ENCODE measurements at regions not wholly inside any gene's neighbourhood (a gene's known extent, or its start where the extent isn't known, plus 50 kb on each side); places are given as distances from the start of the nearest gene placed in this dataset.
"Not testable (repeated sequence)": the region's sequence is repeated elsewhere in the genome, so short reads cannot be mapped to it uniquely, and the experiment has no call there.

DNA sequence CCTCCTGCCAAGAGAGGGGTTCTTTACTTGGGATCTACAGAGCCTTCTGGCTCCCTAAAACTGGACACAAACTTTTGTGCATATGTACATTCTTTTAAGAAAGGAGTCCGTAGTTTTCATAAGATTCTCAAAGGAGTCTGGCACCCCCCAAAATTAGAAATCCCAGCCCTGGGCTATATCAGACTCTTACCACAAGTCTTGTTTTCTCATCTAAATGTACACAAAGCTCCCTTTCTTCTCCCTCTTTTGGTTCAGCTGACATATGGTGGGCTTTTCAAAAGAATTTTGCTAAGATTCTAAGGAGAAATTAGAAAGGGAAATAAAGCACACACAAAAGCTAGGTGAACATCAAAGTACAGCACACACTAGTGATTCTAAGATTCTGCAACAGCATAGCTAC is 114.4 kb downstream of the ENC1 start:
- DNase-seq (ENCODE audit: extremely low spot score) = no peak
- TF ChIP-seq, protein P1, sequence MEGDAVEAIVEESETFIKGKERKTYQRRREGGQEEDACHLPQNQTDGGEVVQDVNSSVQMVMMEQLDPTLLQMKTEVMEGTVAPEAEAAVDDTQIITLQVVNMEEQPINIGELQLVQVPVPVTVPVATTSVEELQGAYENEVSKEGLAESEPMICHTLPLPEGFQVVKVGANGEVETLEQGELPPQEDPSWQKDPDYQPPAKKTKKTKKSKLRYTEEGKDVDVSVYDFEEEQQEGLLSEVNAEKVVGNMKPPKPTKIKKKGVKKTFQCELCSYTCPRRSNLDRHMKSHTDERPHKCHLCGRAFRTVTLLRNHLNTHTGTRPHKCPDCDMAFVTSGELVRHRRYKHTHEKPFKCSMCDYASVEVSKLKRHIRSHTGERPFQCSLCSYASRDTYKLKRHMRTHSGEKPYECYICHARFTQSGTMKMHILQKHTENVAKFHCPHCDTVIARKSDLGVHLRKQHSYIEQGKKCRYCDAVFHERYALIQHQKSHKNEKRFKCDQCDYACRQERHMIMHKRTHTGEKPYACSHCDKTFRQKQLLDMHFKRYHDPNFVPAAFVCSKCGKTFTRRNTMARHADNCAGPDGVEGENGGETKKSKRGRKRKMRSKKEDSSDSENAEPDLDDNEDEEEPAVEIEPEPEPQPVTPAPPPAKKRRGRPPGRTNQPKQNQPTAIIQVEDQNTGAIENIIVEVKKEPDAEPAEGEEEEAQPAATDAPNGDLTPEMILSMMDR (IDR thresholded peaks at IDR 0.05; ENCODE audit: control extremely low read depth, extremely low read depth, low read depth, missing control alignments) = no peak
- CTCF ChIA-PET = no interaction called here
- POLR2A ChIA-PET = no interaction called here

DNA sequence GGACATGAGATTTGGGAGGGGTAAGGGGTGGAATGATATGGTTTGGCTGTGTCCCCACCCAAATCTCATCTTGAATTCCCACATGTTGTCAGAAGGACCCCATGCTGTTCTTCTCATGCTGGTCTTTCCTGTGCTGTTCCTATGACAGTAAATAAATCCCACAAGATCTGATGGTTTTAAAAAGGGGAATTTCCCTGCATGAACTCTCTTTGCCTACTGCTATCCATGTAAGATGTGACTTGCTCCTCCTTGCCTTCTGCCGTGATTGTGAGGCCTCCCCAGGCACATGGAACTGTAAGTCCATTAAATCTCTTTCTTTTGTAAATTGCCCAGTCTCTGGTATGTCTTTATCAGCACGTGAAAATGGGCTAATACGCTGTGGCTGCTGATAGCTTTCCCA is 115.8 kb downstream of the ENC1 start:
- CTCF ChIA-PET; DNase-seq (ENCODE audit: extremely low spot score); POLR2A ChIA-PET: not testable (repeated sequence)

DNA sequence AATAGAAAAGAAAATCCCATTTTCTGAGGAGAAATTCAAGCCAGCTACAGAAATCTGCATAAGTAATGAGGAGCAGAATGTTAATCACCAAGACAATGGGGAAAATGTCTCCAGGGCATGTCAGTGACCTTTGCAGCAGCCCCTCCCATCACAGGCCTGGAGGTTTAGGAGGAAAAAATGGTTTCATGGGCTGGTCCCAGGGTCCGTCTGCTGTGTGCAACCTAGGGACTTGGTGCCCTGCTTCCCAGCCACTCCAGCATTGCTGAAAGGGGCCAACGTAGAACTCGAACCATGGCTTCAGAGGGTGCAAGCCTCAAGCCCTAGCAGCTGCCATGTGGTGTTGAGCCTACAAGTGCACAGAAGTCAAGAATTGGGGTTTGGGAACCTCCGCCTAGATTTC is 116.8 kb downstream of the ENC1 start:
- DNase-seq (ENCODE audit: extremely low spot score); CTCF ChIA-PET: not testable (repeated sequence)

DNA sequence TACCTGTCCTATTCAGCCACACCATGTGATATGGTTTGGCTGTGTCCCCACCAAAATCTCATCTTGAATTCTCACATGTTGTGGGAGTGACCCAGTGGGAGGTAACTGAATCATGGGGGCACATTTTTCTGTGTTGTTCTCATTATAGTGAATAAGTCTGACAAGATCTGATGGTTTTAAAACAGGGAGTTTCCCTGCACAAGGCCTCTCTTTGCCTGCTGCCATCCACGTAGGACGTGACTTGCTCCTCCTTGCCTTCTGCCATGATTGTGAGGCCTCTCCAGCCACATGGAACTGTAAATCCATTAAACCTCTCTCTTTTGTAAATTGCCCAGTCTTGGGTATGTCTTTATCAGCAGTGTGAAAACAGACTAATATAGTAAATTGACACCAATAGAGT is 117.7 kb downstream of the ENC1 start:
- DNase-seq (ENCODE audit: extremely low spot score); CTCF ChIA-PET; POLR2A ChIA-PET: not testable (repeated sequence)

More for the DNA sequence above, 116.8 kb downstream of the ENC1 start:
- POLR2A ChIA-PET = not testable (repeated sequence)

DNA sequence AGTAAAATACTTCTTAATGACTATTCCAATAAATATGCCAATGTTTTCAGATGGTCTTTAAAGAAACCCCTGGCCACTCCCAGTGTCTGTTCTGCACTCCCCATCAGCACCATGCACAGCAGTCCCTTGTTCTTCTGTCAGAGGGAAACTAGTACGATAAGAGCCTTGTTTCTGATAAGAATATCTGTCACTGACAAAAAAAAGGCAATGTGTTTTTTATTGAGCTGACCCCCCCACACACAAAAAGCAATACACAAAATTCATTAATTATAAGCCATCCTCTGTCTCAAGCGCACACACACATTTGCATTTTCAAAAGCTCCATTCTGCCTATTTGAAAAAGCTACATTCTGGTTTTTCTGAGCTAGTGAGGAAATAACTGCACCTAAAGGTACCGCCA is 119.1 kb downstream of the ENC1 start:
- ChIA-PET POLR2A (no interaction called here), CTCF (interaction anchor here (1.6 to 1.8 kb wide), 2 partner anchors 11 to 22 kb away, joined by 4 to 7 read pairs; no protein-coding TSS in a partner anchor)
- TF ChIP-seq, protein P1 (IDR thresholded peaks at IDR 0.05; ENCODE audit: control extremely low read depth, extremely low read depth, low read depth, missing control alignments) = no peak
- no peak for DNase-seq (ENCODE audit: extremely low spot score)

DNA sequence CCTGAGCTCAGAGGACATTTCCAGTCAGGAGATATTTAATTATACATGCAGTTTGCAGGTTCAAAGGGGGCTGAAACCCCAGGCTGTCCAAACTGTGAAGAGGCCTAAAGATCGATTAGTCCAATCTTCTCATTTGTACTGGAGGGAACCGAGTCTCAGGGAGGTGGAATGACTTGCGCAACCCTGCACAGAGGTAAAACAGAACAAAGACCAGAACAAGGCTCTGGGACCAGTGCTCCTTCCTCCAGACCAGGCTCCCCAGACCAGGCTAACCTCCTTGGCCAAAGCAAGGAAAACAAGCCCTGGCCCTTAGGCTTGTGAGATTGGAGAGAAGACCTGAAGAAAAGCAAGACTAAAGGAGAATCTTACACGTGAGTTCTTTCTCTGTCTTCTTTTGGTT is 120.8 kb downstream of the ENC1 start:
- no peak for DNase-seq (ENCODE audit: extremely low spot score)
- TF ChIP-seq, protein P1 (IDR thresholded peaks at IDR 0.05; ENCODE audit: control extremely low read depth, extremely low read depth, low read depth, missing control alignments) = no peak
- CTCF ChIA-PET = no interaction called here
- POLR2A ChIA-PET = no interaction called here

DNA sequence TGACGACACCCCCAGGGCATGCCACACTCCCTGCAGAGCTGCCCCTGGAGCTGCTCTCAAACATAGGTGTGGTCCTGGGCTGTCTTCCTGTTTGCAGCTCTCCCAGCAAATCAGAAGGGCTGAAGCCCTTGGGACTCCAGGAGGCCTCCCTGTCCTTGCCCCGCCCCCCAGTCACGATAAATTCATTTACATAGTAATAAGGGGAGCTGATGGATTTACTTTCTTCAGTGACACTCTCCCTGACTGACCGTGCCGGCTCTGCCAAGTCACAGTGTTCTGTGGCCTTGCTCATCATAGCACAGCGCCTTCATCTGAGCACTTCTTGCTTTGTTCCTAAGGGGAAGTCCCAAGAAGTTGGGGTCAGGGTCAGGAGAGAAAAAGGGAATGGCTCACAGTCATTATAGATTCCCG is 121.4 kb downstream of the ENC1 start:
- TF ChIP-seq, protein P1 (IDR thresholded peaks at IDR 0.05; ENCODE audit: control extremely low read depth, extremely low read depth, low read depth, missing control alignments) = no peak
- DNase-seq (ENCODE audit: extremely low spot score) = no peak
- CTCF ChIA-PET = no interaction called here
- POLR2A ChIA-PET = no interaction called here

DNA sequence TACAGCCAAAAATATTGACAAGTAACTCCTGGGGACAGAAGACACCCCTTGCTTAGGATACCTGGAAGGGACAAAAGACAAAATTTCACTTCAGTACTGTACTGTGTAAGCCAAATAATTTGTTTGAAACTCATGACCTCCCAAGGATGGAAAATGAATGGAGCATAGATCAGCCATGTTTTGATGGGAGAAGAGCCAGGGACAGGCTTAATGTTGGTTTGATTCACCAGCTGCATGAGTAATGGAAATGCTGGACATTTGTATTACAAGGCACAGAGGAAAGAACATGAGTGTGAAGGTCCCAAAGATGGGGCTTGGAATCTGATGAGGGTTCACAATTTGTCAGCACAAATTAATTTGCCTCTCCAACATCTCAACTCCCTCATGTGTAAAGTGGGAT is 122.8 kb downstream of the ENC1 start:
- no peak for DNase-seq (ENCODE audit: extremely low spot score)
- ChIA-PET CTCF (interaction anchor here (0.8 kb wide), 1 partner anchor 22 kb away, joined by 3 read pairs; no protein-coding TSS in a partner anchor), POLR2A (no interaction called here)
- TF ChIP-seq, protein P1 (IDR thresholded peaks at IDR 0.05; ENCODE audit: control extremely low read depth, extremely low read depth, low read depth, missing control alignments) = no peak

All from GM10248 (cell line).